CD4-positive, alpha-beta T cell (primary cell): ENCODE measurements at regions not wholly inside any gene's neighbourhood (a gene's known extent, or its start where the extent isn't known, plus 50 kb on each side); places are given as distances from the start of the nearest gene placed in this dataset.

Experiments used
- ATAC-seq: fragments of 200-7000 bp; cut with Tn5 transposase; one replicate; pipeline ENCODE4 v1.10.0; 2022; ENCODE audit warnings: mild to moderate bottlenecking; ENCODE audit not compliant: poor library complexity
- CTCF ChIA-PET: fragments of 350-600 bp; sonication (Branson Sonifier 250); formaldehyde crosslinking; loops from one replicate; lab custom pipeline; 2021; ENCODE audit warnings: antibody characterized with exemption, inconsistent platforms; lab: Charles Lee
- POLR2A ChIA-PET: fragments of 350-600 bp; sonication (Branson Sonifier 250); formaldehyde crosslinking; loops from one replicate; lab custom pipeline; 2021; ENCODE audit warnings: antibody characterized with exemption, inconsistent platforms; lab: Charles Lee
- DNase-seq, 14 experiments: peaks; one replicate each; pipeline ENCODE4 v3.0.0-alpha.2; 2013 to 2020; ENCODE audit warnings: mixed read lengths in 2 of 14
- H3K27ac ChIP-seq, 2 donors: one replicate each; pipeline versions ENCODE4 v1.5.1 to v1.7.0; 2013; ENCODE audit warnings: low read length in 2 of 2, low read depth in 1 of 2, mild to moderate bottlenecking in 1 of 2
- H3K27me3 ChIP-seq, 2 experiments: 1 replicate in 1 of 2; 2 replicates in 1 of 2; pipeline versions ENCODE4 v1.6.1 to v1.7.0; 2013; ENCODE audit warnings: low read length in 2 of 2, control low read depth in 1 of 2, mild to moderate bottlenecking in 1 of 2, moderate library complexity in 1 of 2; ENCODE audit not compliant: insufficient read depth in 2 of 2, control insufficient read depth in 1 of 2
- H3K36me3 ChIP-seq: one replicate; pipeline ENCODE4 v1.6.1; 2013; ENCODE audit warnings: low read length, control low read depth; ENCODE audit not compliant: insufficient read depth
- H3K4me1 ChIP-seq: one replicate; pipeline ENCODE4 v1.6.1; 2013; ENCODE audit warnings: low read length, control low read depth; ENCODE audit not compliant: insufficient read depth
- H3K4me3 ChIP-seq: one replicate; pipeline ENCODE4 v1.5.1; 2013; ENCODE audit warnings: mild to moderate bottlenecking, low read length, moderate library complexity
- H3K9me3 ChIP-seq, 2 experiments: 1 replicate in 1 of 2; 2 replicates in 1 of 2; pipeline versions ENCODE4 v1.6.1 to v1.7.0; 2013; ENCODE audit warnings: low read length in 2 of 2, mild to moderate bottlenecking in 2 of 2, control low read depth in 1 of 2, moderate library complexity in 1 of 2; ENCODE audit not compliant: control insufficient read depth in 1 of 2, insufficient read depth in 1 of 2
- H3K27ac Mint-ChIP-seq: one replicate; pipeline ENCODE4 v1.8.0; 2020; ENCODE audit warnings: mixed read lengths
- H3K27me3 Mint-ChIP-seq: one replicate; pipeline ENCODE4 v1.8.0; 2021; ENCODE audit warnings: mixed read lengths
- H3K36me3 Mint-ChIP-seq: one replicate; pipeline ENCODE4 v1.8.0; 2021; ENCODE audit warnings: low read depth, mixed read lengths
- H3K4me1 Mint-ChIP-seq: one replicate; pipeline ENCODE4 v1.8.0; 2021; ENCODE audit warnings: low read depth, mixed read lengths
- H3K4me3 Mint-ChIP-seq: one replicate; pipeline ENCODE4 v1.8.0; 2020; ENCODE audit warnings: mild to moderate bottlenecking, mixed read lengths
- H3K9me3 Mint-ChIP-seq: one replicate; pipeline ENCODE4 v1.8.0; 2020; ENCODE audit warnings: mixed read lengths
- intact Hi-C, 2 experiments: fragments of 100-400 bp; cut with DNase I in 1 of 2; cut with micrococcal nuclease in 1 of 2; formaldehyde crosslinking; loops; one replicate each; pipeline versions ENCODE4 v1.15.1 to v1.9.0; 2023 to 2025; cut with DNase I, micrococcal nuclease
- TF ChIP-seq, protein P1 (sequence below): fragments of 200-600 bp; IDR thresholded peaks from one replicate; pipeline ENCODE4 v1.8.0; 2022; ENCODE audit warnings: antibody characterized with exemption, mild to moderate bottlenecking

DNA sequence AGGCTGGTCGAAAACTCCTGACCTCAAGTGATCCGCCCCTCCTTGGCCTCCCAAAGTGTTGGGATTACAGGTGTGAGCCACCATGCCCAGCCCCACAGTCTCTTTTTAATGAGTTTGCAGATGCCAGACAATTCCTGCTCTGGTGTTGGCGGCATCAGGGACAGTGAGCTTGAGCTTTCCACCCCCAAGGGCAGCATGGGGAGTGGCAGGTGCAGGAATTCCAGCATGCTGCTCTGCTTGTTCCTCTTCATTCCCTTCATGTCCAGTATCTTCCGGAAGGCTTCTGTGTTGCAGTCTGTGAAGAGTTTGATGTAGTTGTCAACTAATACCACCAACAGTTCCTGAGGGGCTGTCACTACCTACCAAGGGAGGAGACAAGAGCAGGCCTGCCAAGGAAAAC lies 137.3 kb downstream of the SS18 start:
- H3K36me3 Mint-ChIP-seq: no peaks in the 10 kb centered on the region
- CTCF ChIA-PET: no interaction called here
- Histone ChIP-seq H3K27ac (no peak overlapping the region), H3K4me3 (no peak overlapping the region), H3K27me3 (no peaks in the 10 kb centered on the region), H3K36me3 (no peaks in the 10 kb centered on the region), H3K9me3 (no peaks in the 10 kb centered on the region), H3K4me1 (peaks cover 8% of the 10 kb centered on the region)
- intact Hi-C loops: no loop called here
- H3K4me1 Mint-ChIP-seq: peaks cover 15% of the 10 kb centered on the region
- H3K4me3 Mint-ChIP-seq: no peak overlapping the region
- H3K27ac Mint-ChIP-seq: no peak overlapping the region
- DNase-seq (no peak), ATAC-seq (no peak)
- TF ChIP-seq, protein P1, sequence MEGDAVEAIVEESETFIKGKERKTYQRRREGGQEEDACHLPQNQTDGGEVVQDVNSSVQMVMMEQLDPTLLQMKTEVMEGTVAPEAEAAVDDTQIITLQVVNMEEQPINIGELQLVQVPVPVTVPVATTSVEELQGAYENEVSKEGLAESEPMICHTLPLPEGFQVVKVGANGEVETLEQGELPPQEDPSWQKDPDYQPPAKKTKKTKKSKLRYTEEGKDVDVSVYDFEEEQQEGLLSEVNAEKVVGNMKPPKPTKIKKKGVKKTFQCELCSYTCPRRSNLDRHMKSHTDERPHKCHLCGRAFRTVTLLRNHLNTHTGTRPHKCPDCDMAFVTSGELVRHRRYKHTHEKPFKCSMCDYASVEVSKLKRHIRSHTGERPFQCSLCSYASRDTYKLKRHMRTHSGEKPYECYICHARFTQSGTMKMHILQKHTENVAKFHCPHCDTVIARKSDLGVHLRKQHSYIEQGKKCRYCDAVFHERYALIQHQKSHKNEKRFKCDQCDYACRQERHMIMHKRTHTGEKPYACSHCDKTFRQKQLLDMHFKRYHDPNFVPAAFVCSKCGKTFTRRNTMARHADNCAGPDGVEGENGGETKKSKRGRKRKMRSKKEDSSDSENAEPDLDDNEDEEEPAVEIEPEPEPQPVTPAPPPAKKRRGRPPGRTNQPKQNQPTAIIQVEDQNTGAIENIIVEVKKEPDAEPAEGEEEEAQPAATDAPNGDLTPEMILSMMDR: no peak
- POLR2A ChIA-PET: no interaction called here
- H3K9me3 Mint-ChIP-seq: no peaks in the 10 kb centered on the region
- H3K27me3 Mint-ChIP-seq: peaks cover 5% of the 10 kb centered on the region

DNA sequence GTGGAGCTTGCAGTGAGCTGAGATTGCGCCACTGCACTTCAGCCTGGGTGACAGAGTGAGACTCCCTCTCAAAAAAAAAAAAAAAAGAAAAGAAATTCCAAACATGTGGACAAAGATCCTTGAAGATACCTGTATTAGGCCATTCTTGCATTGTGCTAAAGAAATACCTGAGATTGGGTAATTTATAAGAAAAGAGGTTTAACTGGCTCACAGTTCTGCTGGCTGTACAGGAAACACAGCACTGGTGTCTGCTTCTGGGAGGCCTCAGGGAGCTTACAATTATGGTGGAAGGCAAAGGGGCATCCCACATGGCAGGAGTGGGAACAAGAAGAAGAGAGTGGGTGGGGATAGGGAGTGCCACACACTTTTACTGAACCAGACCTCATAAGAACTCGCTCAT lies 140.1 kb downstream of the SS18 start:
- ATAC-seq (no peak), DNase-seq (no peak)
- no peak overlapping the region for H3K4me3 Mint-ChIP-seq
- peaks cover 5% of the 10 kb centered on the region for H3K27me3 Mint-ChIP-seq
- Histone ChIP-seq H3K27ac (no peak overlapping the region), H3K4me3 (no peak overlapping the region), H3K9me3 (no peaks in the 10 kb centered on the region), H3K36me3 (no peaks in the 10 kb centered on the region), H3K27me3 (no peaks in the 10 kb centered on the region), H3K4me1 (peaks cover 8% of the 10 kb centered on the region)
- H3K4me1 Mint-ChIP-seq: peaks cover 15% of the 10 kb centered on the region
- TF ChIP-seq, protein P1: no peak
- H3K36me3 Mint-ChIP-seq: no peaks in the 10 kb centered on the region
- no peaks in the 10 kb centered on the region for H3K9me3 Mint-ChIP-seq
- H3K27ac Mint-ChIP-seq: no peak overlapping the region
- ChIA-PET POLR2A (no interaction called here), CTCF (no interaction called here)
- intact Hi-C loops: no loop called here

DNA sequence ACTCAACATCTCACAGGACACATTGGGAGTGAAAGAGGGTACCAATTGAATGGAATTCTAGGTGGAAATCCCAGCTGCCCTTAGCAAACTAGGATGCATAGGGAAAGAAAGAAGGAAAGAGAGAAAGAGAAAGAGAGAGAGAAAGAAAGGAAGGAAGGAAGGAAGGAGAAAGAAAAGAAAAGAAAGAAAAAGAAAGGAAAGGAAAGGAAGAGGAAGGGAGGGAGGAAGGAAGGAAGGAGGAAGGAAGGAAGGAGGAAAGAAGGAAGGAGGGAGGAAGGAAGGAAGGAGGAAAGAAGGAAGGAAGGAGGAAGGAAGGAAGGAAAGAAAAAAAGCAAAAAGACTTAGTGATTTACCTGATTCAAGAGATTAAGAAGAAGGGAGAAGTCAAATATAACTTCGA lies 143.9 kb downstream of the SS18 start:
- peaks cover 9% of the 10 kb centered on the region for H3K27me3 Mint-ChIP-seq

More for the DNA sequence above, 143.9 kb downstream of the SS18 start:
- DNase-seq (no peak), ATAC-seq (no peak)
- no peak overlapping the region for H3K4me3 Mint-ChIP-seq
- no peak overlapping the region for H3K27ac Mint-ChIP-seq
- intact Hi-C loops: no loop called here
- TF ChIP-seq, protein P1: no peak
- Histone ChIP-seq H3K4me3 (no peak overlapping the region), H3K9me3 (no peaks in the 10 kb centered on the region), H3K27ac (no peak overlapping the region), H3K27me3 (no peaks in the 10 kb centered on the region), H3K36me3 (no peaks in the 10 kb centered on the region), H3K4me1 (no peaks in the 10 kb centered on the region)
- ChIA-PET POLR2A (no interaction called here), CTCF (no interaction called here)
- H3K36me3 Mint-ChIP-seq: no peaks in the 10 kb centered on the region
- peaks cover 4% of the 10 kb centered on the region for H3K4me1 Mint-ChIP-seq
- H3K9me3 Mint-ChIP-seq: no peaks in the 10 kb centered on the region
